NB4 (cell line): ENCODE measurements at regions not wholly inside any gene's neighbourhood (a gene's known extent, or its start where the extent isn't known, plus 50 kb on each side); places are given as distances from the start of the nearest gene placed in this dataset.

ENCODE experiments used
- MYC ChIP-seq: IDR thresholded peaks from 2 replicates; pipeline ENCODE4 v1.6.1; 2011; ENCODE audit warnings: low read depth, low read length
- TF ChIP-seq, protein P1 (sequence below): IDR thresholded peaks from one replicate; pipeline ENCODE4 v1.5.1; 2012; ENCODE audit warnings: low read depth, low read length

DNA sequence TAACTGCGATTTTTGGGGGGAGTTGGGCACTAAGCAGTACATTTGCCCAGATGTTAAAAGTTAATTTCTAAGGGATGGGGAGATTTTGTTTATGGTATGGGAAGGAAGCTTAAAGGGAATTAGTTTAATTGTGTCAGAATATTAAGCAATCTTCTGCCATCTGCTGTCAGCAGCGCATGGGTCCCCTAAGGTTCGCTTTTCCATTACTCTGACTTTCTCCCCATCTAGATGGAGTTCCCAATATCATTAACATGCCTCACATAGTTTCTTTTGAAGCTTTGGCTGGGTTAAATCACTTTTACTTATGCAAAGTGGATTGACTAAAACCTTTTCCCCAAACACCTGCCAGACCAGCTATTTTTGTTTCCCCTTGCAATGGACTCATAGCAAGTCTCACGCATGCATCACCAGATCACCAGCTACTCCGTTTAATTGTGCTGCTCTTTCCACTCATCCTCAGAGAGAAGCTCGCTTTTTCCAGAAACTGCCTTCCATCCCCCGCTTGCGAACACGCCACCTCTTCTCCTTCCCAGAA is 172.7 kb downstream of the FAT3 start:
- TF ChIP-seq, protein P1, sequence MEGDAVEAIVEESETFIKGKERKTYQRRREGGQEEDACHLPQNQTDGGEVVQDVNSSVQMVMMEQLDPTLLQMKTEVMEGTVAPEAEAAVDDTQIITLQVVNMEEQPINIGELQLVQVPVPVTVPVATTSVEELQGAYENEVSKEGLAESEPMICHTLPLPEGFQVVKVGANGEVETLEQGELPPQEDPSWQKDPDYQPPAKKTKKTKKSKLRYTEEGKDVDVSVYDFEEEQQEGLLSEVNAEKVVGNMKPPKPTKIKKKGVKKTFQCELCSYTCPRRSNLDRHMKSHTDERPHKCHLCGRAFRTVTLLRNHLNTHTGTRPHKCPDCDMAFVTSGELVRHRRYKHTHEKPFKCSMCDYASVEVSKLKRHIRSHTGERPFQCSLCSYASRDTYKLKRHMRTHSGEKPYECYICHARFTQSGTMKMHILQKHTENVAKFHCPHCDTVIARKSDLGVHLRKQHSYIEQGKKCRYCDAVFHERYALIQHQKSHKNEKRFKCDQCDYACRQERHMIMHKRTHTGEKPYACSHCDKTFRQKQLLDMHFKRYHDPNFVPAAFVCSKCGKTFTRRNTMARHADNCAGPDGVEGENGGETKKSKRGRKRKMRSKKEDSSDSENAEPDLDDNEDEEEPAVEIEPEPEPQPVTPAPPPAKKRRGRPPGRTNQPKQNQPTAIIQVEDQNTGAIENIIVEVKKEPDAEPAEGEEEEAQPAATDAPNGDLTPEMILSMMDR, result no peak
- TF ChIP-seq MYC, result no peak
